ENCODE measurements at regions not wholly inside any gene's neighbourhood (a gene's known extent, or its start where the extent isn't known, plus 50 kb on each side); places are given as distances from the start of the nearest gene placed in this dataset.

DNA sequence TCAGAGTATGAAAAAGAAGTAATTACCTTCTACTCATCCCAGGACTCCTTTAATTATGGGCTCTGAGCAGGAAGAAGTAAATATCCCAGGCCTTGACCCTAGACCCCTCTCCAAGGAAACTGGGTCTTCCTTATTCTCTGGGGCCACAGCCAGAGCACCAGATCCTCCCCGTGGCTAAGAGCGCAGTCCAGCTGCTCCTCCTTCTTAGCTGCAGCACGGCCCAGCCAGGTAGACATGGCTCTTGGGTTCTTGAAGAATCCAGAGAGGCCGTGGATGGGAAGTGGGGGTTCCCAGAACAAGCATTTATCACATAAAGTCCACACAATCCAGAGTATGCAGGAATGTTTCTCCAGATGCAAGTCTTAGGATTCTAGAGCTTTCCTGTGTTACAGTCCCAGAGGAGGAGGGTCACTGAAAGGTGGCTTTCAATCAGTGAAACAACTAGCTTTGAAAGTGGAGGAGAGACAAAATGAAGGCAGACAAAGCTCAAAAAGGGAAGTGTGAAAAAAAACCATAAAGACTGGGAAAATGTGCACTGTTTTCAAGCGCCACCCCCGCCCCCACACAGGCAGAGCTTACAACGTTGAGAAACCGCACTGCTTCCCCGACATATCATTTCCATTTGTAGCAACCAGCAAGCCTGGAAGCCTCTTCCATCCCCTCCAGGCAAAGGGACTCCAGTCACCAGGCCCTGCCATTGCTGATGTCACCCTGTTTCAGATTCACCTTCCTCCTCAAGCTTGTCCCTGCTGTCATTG, 396.5 kb upstream of the MKI67 start:
- no peak for DNase-seq
- Mint-ChIP-seq H3K4me3 (no peak overlapping the region), H3K27me3 (no peaks in the 10 kb centered on the region), H3K4me1 (no peaks in the 10 kb centered on the region), H3K36me3 (no peaks in the 10 kb centered on the region), H3K9me3 (peaks cover 1 to 7% of the 10 kb centered on the region in 2 donors), H3K27ac (no peak overlapping the region)
- ATAC-seq (replicated peaks): no peak

DNA sequence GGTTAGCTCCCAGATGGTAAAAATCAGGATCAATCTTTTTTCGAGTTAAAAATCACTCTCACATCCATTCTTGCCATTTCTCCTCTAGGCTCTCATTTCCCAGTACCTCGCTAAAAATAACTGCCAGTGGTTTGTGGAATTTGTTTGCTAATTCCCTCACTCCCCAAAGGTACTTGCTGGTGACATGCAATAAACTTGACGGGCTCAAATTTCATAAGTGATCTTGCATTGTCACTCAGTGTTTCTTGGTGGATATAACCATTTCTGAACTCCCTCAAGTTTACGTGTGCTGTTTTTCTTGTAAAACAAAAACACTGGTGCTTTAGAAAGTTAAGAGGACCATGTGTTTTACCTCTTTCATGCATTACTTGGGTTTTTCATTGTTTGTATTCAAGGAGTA, 399.2 kb upstream of the MKI67 start:
- Mint-ChIP-seq H3K4me1 (no peaks in the 10 kb centered on the region), H3K4me3 (no peak overlapping the region)
- no peak for ATAC-seq (replicated peaks)

DNA sequence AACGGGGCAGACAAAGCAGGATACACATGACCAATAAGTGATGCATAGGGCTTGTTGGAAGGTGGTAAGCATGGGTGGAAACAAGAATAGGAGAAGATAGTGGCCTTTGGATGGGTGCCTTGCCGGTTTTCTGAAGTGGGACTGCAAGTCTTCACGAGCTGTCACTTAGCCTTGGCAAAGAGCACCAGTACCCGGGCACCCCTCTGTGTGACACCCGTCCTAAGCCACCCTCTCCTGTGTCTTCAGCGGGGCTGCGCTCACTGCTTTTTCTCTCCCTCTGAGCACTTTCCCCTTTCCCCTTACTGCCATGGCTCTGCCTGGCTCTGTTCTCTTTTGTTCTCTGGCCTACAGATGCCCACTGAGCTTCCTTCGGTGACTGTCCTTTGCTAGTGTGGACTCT, 399.7 kb upstream of the MKI67 start:
- Mint-ChIP-seq H3K9me3 (peaks cover 0 to 1% of the 10 kb centered on the region in 2 donors), H3K4me3 (no peak overlapping the region), H3K4me1 (no peaks in the 10 kb centered on the region), H3K27ac (no peak overlapping the region), H3K36me3 (no peaks in the 10 kb centered on the region), H3K27me3 (no peaks in the 10 kb centered on the region)
- ATAC-seq (replicated peaks) (no peak), DNase-seq (no peak)

More for the DNA sequence above, 399.2 kb upstream of the MKI67 start:
- Mint-ChIP-seq H3K27ac (no peak overlapping the region), H3K27me3 (no peaks in the 10 kb centered on the region), H3K36me3 (no peaks in the 10 kb centered on the region), H3K9me3 (peaks cover 1 to 4% of the 10 kb centered on the region in 2 donors)
- no peak for DNase-seq

DNA sequence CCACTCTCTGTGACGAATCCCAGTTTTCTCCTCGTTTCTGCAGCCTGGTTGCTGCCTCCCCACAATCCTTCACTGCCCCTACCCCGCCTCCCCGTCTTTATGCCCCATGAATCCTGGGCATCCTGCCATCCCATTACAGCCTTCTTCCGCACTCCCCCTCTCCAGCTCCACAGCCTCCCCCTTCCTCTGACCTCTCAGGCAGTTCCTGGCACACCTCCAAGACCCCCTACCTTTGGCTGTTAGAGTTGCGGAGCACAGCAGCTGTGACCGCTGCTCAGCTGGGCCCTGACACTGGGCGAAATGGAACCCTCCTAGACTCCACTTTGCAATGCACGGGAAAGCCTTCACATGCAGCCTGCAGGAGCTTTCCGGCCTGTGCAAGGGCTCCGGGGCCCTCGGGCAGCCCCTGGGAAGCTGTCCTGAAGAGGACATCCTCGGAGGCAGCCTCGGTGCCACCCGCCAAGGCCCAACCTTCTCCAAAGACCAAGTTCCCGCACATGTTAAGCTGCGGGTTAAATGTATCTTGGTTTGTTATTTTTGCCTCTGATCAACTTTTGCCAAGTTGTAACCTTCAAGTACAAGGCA, 400.7 kb upstream of the MKI67 start:
- no peaks in the 10 kb centered on the region for H3K4me1 Mint-ChIP-seq
- H3K36me3 Mint-ChIP-seq: no peaks in the 10 kb centered on the region
- no peak overlapping the region for H3K27ac Mint-ChIP-seq
- no peak for ATAC-seq (replicated peaks)
- no peak for DNase-seq
- peaks cover 0 to 1% of the 10 kb centered on the region in 2 donors for H3K9me3 Mint-ChIP-seq
- H3K27me3 Mint-ChIP-seq: peaks cover 0 to 2% of the 10 kb centered on the region in 2 donors
- no peak overlapping the region for H3K4me3 Mint-ChIP-seq

DNA sequence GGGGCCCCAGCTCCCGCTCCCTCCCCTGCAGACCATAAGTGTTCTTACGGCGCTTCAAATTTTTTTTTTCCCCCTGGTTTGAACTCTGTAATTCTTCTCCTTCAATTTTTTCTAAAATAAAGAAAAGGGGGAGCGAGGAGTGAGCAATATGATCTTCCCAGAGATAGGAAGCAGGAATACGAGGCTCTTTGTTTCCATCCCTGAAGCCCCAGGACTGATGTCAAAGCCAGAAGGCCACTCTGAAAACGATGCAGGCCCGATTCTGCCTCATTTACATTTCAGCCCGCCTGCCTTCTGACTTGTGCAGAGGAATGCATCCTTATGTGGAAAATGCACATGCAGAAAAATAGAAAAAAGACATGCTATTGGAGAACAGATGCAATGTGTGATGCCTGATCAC, 401.5 kb upstream of the MKI67 start:
- Mint-ChIP-seq H3K4me3 (no peak overlapping the region), H3K27ac (no peak overlapping the region), H3K36me3 (no peaks in the 10 kb centered on the region), H3K9me3 (peaks cover 0 to 1% of the 10 kb centered on the region in 2 donors), H3K27me3 (peaks cover 4 to 9% of the 10 kb centered on the region in 2 donors), H3K4me1 (no peaks in the 10 kb centered on the region)
- DNase-seq: no peak
- ATAC-seq (replicated peaks): no peak

DNA sequence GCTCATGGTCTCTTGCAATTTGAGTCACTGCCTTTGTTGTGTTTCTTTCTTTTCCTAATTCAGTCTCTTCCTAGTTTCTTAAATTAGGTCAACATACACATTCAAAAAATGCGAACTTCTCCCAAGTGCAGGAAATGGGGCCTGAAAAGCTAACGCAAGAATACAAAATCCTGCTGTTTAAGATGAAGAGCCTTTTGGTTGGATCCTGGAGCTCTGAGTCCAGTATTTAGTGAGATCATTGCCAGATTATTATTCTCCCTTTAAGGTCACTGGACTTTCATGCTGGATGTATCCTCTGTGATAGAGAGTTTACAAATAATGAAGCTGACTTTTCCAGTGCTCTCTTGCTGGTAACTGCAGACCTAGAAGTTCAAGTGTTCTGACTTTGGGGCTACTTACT, 401.9 kb upstream of the MKI67 start:
- H3K27ac Mint-ChIP-seq: no peak overlapping the region
- no peak for ATAC-seq (replicated peaks)
- H3K9me3 Mint-ChIP-seq: peaks cover 0 to 1% of the 10 kb centered on the region in 2 donors
- H3K27me3 Mint-ChIP-seq: peaks cover 4 to 13% of the 10 kb centered on the region in 2 donors
- H3K4me1 Mint-ChIP-seq: no peaks in the 10 kb centered on the region
- no peaks in the 10 kb centered on the region for H3K36me3 Mint-ChIP-seq
- no peak for DNase-seq
- no peak overlapping the region for H3K4me3 Mint-ChIP-seq

DNA sequence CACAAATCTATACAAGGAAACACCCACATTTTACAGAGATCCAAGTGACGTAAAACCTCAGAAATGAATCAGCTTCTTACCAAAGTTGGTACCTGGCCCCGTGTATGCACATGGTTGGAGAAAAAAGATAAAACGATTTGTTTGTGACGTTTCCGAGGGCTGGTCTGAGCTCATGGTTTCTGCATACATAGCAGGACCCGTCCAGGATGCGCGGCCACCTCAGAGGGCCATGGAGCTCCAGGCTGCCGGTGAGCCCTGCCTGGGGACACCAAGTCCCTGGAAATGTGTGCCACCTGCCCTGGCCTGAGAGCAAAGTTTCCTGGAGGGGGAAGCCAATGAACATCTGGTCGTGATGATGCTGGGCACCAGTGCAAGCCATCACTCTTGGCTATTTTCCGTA, 402.6 kb upstream of the MKI67 start:
- no peak for ATAC-seq (replicated peaks)
- no peak overlapping the region for H3K27ac Mint-ChIP-seq
- H3K4me1 Mint-ChIP-seq: no peaks in the 10 kb centered on the region
- H3K36me3 Mint-ChIP-seq: no peaks in the 10 kb centered on the region
- DNase-seq: no peak
- H3K27me3 Mint-ChIP-seq: peaks cover 4 to 13% of the 10 kb centered on the region in 2 donors
- no peak overlapping the region for H3K4me3 Mint-ChIP-seq
- H3K9me3 Mint-ChIP-seq: peaks cover 0 to 1% of the 10 kb centered on the region in 2 donors

DNA sequence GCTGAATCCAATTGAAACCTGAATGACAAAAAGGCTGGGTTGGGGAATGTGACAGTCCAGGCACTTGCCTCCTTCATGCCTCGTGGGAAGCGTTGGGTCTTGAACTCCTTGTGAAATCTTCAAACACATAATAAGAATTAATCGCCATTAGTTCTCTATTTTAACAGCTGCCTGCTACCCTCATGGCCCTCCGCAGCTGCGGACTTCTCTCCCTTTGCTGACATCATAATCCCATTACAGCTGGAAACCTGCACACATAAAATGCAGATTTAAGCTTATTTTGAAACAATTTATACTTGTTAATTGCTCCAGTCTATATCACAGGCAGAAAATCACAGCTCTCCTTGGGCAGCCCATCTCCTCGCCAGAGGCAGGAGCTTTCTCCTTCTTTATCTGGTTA, 403.0 kb upstream of the MKI67 start:
- no peak overlapping the region for H3K4me3 Mint-ChIP-seq
- H3K9me3 Mint-ChIP-seq: peaks cover 0 to 1% of the 10 kb centered on the region in 2 donors
- no peak overlapping the region for H3K27ac Mint-ChIP-seq
- H3K4me1 Mint-ChIP-seq: no peaks in the 10 kb centered on the region
- H3K36me3 Mint-ChIP-seq: no peaks in the 10 kb centered on the region
- DNase-seq (no peak), ATAC-seq (replicated peaks) (no peak)
- H3K27me3 Mint-ChIP-seq: peaks cover 4 to 13% of the 10 kb centered on the region in 2 donors

DNA sequence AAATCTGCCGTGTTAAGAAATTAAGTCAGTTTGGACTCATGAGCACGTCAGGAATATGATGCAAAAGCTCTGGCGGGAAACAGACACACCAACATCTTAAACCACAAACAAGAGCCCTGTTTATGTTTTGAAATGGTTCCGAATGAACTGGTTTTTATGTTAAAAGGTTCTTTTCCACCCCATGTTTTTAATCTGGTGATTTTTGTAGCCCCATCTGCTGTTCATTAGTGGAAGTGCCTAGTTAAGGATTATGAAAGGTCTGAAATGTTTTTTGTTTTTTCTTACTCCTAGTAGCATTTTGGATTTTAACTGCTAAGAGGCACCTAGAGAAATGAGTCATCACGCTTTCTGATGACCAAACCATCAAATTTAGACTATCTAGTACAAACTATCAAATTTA, 404.1 kb upstream of the MKI67 start:
- H3K36me3 Mint-ChIP-seq: no peaks in the 10 kb centered on the region

DNA sequence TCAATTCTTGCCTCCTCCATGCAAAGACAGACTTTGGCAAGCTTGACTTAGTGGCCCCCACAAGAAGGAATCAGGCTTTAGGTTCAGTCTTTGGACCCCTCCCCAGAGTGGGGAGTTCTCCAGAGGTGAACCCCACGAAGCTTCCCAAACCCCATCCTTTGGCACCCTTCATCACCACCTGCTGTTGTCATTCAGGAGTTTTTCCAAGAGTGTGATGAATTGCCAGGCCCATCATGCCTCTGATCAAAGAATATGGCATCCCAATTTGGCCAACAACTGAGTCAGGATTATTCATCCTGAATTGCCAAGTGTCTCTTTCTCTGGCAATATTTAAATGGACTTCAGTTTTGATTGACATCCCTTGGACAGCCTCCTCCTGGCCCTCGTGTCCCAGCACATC, 404.7 kb upstream of the MKI67 start:
- Mint-ChIP-seq H3K36me3 (no peaks in the 10 kb centered on the region), H3K27me3 (peaks cover 6 to 14% of the 10 kb centered on the region in 2 donors), H3K27ac (no peak overlapping the region), H3K9me3 (peaks cover 0 to 1% of the 10 kb centered on the region in 2 donors), H3K4me3 (no peak overlapping the region), H3K4me1 (no peaks in the 10 kb centered on the region)
- ATAC-seq (replicated peaks) (no peak), DNase-seq (no peak)

More for the DNA sequence above, 404.1 kb upstream of the MKI67 start:
- Mint-ChIP-seq H3K4me1 (no peaks in the 10 kb centered on the region), H3K4me3 (no peak overlapping the region), H3K27me3 (peaks cover 4 to 13% of the 10 kb centered on the region in 2 donors), H3K27ac (no peak overlapping the region), H3K9me3 (peaks cover 0 to 1% of the 10 kb centered on the region in 2 donors)
- ATAC-seq (replicated peaks) (no peak), DNase-seq (no peak)

DNA sequence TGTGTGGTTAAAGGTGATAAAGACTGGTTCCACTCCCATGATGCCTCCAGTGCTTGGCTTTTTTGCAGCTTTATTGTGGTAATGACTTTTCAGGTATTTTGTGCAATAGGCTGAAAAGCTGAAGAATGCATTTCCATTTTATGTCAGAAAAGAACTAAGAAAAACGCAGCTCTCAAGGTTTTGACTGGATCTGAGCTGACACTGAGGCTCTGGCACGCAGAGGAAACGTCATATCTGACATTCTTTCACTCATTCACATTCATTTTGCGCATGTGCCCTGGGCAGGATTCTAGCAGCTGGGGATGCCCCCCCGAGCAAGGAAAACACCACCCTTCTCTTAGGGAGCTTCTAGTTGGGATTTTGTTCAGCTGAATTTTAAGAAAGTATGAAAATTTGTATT, 408.5 kb upstream of the MKI67 start:
- Mint-ChIP-seq H3K4me3 (no peak overlapping the region), H3K27me3 (peaks cover 22 to 33% of the 10 kb centered on the region in 2 donors), H3K27ac (no peak overlapping the region), H3K9me3 (no peaks in the 10 kb centered on the region), H3K36me3 (no peaks in the 10 kb centered on the region), H3K4me1 (no peaks in the 10 kb centered on the region)
- ATAC-seq (replicated peaks): no peak
- no peak for DNase-seq

DNA sequence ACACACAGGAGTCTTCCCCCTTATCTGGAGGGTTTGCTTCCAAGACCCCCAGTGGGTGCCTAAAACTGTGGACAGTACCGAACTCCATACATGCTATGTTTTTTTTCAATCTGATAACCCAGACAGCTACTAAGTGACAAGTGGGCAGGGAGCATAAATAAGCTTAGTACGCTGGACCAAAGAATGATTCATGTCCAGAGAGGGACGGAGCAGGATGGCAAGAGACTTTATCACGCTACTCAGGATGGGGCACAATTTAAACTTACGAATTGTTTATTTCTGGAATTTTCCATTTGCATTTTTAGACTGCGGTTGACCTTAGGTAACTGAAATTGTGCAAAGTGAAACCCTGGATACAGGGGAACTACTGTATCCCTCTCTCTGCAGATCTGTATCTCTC, 410.0 kb upstream of the MKI67 start:
- Mint-ChIP-seq H3K4me3 (no peak overlapping the region), H3K9me3 (no peaks in the 10 kb centered on the region), H3K27ac (no peak overlapping the region), H3K36me3 (no peaks in the 10 kb centered on the region), H3K4me1 (peaks cover 0 to 6% of the 10 kb centered on the region in 2 donors), H3K27me3 (peaks cover 30 to 43% of the 10 kb centered on the region in 2 donors)
- DNase-seq (no peak), ATAC-seq (replicated peaks) (no peak)

DNA sequence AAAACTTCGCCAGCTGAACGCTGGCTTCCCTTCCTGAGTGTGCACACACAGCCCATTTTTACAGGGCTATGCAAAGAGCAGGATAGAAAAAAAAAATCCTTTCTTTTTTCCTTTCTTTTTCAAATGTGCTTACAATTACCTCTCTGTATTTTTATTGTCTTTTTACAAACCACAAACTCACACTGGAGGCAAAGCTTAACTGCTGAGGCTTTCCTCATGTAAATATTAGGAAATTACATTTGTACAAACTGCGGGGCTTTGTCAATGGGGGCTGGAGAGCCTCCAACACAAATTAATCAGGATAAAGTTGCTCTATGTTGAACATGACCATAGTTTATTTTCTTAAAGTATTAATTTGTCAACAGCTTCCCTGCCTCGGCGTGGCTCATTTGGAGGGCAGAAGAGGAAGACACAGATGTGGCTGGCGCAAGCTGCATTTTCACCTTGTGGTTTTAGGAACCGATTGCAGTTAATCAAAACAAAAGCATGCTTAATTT, 411.7 kb upstream of the MKI67 start:
- Mint-ChIP-seq H3K4me3 (no peak overlapping the region), H3K36me3 (no peaks in the 10 kb centered on the region), H3K27me3 (peaks cover 35 to 48% of the 10 kb centered on the region in 2 donors), H3K9me3 (no peaks in the 10 kb centered on the region), H3K27ac (no peak overlapping the region), H3K4me1 (peaks cover 0 to 7% of the 10 kb centered on the region in 2 donors)
- no peak for ATAC-seq (replicated peaks)
- no peak for DNase-seq

DNA sequence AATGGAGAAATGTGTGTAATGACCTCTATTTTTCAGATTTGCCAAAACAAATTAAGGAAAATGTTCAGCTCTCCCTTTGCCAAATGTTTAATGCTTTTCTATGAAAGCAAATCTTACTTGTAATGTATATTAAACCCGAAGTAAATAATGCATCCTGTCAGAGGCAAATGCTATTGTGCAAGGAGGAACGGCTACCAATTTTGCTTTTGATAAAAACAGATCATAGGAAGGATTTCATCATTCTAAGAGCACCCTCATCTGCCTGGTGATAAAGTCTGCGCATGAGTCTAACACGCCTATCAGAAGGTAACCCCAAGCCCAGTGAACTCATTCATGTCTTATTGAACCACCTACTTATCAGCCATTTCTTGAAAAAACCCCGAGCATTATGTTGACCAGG, 412.4 kb upstream of the MKI67 start:
- peaks cover 0 to 7% of the 10 kb centered on the region in 2 donors for H3K4me1 Mint-ChIP-seq
- no peak overlapping the region for H3K4me3 Mint-ChIP-seq
- ATAC-seq (replicated peaks): no peak
- no peak overlapping the region for H3K27ac Mint-ChIP-seq
- no peak for DNase-seq
- peaks cover 35 to 51% of the 10 kb centered on the region in 2 donors for H3K27me3 Mint-ChIP-seq
- no peaks in the 10 kb centered on the region for H3K36me3 Mint-ChIP-seq
- H3K9me3 Mint-ChIP-seq: no peaks in the 10 kb centered on the region

DNA sequence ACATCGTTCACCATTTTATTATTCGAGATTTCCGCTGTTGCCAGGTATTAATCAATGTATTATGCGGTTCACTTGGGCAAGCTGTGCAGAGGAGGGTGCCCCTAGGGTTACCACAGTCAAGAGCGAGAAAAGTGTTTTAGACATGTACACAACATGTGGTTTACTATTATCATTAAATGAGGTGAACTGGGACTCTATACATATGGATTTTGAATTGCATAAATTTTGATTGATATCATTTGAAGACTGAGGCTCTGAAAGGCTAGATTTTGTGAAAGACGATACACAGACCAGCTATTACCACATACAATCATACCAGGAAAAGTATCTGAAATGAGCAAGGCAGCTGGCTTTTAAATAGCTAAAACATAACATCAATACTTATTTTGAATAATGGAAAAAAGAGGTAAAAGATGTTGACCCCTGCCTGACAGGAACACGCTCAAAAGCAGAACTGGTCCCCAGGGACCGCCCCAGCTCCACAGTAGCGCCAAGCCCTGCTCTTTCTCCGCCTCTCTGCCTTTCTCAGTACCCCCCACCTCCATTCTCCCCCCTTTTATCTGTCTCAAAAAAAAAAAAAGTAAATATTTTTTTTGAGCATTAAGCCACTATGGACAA, 413.4 kb upstream of the MKI67 start:
- H3K9me3 Mint-ChIP-seq: no peaks in the 10 kb centered on the region
- ATAC-seq (replicated peaks) (no peak), DNase-seq (no peak)
- peaks cover 0 to 7% of the 10 kb centered on the region in 2 donors for H3K4me1 Mint-ChIP-seq
- no peak overlapping the region for H3K4me3 Mint-ChIP-seq
- no peaks in the 10 kb centered on the region for H3K36me3 Mint-ChIP-seq
- H3K27ac Mint-ChIP-seq: no peak overlapping the region
- H3K27me3 Mint-ChIP-seq: peaks cover 35 to 58% of the 10 kb centered on the region in 2 donors

Data from stimulated activated naive B cell treated with anti-CD40 and anti-IgM and Interleukin-4, amounts not matched to agents 10 μg/mL and 1 μg/mL and 100 μg/mL, for 72 hours (primary cell).